Stromal cell of bone marrow (primary cell): ENCODE measurements at regions not wholly inside any gene's neighbourhood (a gene's known extent, or its start where the extent isn't known, plus 50 kb on each side); places are given as distances from the start of the nearest gene placed in this dataset.

Experiments used
- DNase-seq: peaks from one replicate; pipeline ENCODE4 v3.0.0-alpha.2; 2012; ENCODE audit warnings: low read depth

- DNase-seq = no peak
Measured at GRCh38 chr9:79945016-79945415, 373.3 kb downstream of the TLE4 start.

- DNase-seq = no peak
Measured at GRCh38 chr9:79940919-79941318, 369.2 kb downstream of the TLE4 start.

DNA sequence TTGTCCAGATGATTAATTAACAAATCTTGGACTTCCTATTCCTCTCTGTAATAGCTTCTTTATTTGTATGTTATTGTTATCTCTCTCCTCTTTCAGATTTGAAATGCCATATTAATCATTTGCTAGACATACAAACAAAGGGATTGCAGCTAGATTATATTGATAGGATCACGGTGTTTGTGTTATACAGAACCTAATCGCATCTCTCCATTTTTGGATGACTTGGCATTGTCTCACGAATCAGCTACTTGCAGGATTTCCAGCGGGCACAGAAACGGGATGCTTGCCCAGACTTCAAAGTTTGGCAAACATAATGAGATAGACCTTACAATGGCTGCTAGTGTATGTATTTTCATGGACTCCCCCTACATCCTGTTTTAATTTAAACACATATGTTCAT, 368.1 kb downstream of the TLE4 start:
- DNase-seq = no peak

- no peak for DNase-seq
Measured at GRCh38 chr9:79936336-79936735, 364.6 kb downstream of the TLE4 start.

DNA sequence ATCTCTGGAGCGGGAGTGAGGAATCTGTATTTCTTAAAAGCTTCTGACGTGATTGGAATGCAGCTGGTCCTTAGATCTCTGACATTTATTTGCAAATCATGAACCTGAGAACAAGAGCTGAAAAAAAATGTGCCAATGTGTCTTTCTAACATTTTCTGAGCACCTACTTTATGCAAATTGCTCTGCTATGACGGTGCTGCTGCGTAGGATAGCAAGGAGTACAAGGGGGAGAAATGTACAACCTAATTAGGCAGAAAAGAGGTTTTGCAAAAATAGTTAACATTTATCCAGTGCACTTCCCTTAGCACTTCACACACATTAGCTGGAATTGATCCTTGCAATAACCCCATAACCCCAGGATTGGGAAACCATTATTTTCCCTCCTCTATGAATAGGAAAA, 357.5 kb downstream of the TLE4 start:
- no peak for DNase-seq

DNA sequence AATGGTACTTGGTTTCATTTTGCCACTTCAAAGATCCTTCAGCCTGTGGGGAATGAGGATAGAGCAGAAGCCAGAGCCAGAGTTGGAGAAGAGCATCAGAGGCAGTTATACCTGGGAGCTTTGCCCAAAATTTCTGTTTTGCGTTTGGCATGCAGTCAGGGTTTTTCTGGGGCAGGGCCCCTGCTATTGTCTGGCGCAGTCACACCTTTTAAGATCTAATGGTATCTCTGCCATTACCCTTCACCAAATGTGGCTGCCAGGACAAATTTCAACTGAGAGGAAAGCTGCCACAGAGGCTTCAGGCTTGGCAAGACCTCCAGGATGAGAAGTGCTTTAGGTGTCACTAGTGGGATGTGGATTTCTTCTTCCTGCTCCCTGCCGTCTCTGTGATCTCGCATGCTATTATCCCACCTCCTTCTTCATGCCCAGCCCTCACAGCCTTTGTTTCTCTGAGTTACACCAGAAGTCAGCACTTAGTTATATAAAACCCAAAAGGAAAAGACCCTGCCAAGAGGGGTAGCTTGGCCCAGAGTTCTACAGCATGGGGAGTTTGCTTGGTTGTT, 357.0 kb downstream of the TLE4 start:
- DNase-seq = no peak

DNA sequence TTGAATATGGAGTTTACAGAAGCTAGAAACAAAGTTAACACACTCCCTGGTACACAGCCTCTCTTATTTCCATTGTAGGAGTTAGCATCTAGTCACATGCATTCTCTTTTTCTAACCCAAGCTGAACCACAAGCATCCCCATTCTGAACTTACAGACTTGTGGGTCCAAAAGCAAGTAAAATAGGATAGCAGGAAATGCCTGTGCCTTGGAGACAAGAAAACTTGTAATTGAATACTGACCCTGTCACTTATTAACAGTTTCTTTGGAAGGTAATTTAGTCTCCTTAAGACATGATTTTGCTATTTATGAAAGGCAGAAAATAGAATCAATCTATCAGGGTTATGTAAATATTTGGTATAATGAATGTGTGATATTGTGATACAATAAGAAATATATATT, 353.6 kb downstream of the TLE4 start:
- no peak for DNase-seq

GRCh38 chr9:79924836-79925235, 353.1 kb downstream of the TLE4 start:
- DNase-seq = no peak

DNA sequence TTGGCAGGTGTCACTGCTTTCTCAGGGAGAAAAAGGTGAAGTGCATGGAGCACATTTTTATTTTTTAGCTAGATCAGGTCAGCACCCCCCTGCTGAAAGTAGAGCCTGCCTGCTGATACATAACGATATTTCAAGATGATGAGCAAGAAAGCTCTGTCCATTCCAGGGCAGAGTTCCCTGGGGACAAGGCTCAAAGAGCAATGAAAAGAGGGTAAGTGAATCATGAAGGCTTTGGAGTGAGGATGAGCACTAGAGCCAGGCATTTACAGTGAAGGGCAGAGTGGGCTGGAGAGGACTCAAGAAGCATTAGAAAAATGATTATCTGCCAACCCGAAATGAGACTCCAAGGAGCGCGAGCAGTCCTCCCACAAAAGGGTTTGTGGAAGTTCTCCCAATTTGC, 345.7 kb downstream of the TLE4 start:
- DNase-seq = peak; percentile 63

GRCh38 chr9:79913867-79914266, 342.1 kb downstream of the TLE4 start:
- DNase-seq = no peak

DNA sequence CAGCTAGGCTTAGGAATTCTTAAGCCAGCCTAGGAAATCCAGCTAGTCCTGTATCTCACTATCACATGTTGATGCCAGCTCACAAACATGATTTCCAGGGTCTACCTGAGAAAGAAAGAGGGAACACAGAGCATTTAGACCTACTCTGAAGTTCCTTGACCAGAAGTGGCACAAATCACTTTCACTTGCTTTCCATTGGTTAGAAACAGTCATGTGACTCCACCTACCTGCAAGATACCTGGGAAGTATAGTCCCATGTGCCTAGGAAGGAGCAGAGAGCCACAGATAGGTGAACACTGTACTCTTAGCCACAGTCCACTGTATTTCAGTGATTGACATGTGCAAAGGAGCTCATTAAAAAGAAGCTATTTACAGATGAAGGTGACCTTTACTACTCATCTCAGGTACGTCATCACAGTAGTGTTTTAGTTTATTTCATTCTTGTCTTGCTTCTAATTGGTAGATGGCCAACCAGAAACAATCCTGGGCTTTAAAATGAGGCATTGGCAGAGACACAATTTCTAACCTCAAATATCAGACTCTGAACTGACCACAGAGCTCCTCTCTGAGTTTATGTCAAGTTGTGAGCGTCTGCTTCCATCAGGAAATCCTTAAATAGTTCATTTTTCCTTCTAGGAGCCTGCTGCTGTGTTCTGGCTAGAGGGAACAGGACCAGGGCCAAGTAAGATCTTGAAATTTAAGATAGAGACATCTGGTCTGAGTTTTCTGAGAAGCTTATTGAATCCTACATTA, 340.7 kb downstream of the TLE4 start:
- peak; percentile 21 for DNase-seq

DNA sequence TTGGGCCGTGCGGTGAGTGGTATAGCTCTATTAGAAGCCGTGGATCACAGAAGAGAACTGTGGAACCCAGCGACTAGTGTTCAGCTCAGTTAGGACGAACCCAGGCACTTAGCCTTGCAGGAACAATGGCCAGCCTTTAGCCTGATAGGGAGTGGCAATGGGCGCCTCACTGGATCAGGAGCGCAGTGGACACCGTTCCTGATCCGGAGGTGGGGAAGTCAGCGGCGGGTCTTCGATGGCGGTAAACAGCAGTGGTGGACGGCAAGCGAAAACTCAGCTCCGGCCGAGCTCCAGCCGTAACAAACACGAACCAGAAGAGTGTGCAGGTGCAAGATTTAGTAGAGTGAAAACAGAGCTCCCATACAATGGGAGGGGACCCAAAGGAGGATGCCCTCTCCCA, 340.0 kb downstream of the TLE4 start:
- DNase-seq = no peak

DNA sequence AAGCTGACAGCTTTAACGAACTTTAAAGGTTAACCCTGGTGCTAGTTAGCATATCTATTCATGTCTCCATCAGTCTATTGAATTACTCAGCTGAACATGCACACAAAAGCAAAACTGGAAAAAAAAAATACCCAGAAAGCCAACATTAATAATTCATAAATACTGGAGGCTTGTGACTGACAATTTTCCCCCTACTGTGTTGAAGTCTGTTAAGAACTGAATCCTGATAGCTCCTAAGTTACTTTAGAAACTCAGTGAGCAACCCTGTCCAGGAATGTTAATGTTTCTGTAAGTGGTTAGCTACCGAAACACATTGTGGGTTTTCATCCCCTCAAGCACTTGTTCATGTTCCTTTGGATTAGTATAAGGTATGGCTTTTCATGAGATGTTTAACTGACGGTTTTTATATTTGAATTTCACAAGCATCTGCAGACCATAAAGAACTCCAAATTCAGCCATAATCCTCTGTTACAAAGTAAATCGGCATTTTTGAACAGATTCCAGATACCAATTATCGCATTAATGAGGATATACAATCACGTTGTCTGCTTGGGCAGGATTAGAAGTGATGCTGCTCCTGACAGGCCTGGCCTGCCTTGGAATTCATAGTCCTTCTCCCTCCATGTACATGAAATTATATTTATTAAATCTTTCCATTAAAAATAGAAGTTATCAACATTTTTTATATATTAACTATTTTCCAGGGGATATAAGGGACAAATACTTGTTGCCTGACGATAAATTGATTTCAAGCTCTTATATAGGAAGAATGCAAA, 331.2 kb downstream of the TLE4 start:
- DNase-seq = no peak

GRCh38 chr9:79900754-79901153, 329.0 kb downstream of the TLE4 start:
- no peak for DNase-seq

DNA sequence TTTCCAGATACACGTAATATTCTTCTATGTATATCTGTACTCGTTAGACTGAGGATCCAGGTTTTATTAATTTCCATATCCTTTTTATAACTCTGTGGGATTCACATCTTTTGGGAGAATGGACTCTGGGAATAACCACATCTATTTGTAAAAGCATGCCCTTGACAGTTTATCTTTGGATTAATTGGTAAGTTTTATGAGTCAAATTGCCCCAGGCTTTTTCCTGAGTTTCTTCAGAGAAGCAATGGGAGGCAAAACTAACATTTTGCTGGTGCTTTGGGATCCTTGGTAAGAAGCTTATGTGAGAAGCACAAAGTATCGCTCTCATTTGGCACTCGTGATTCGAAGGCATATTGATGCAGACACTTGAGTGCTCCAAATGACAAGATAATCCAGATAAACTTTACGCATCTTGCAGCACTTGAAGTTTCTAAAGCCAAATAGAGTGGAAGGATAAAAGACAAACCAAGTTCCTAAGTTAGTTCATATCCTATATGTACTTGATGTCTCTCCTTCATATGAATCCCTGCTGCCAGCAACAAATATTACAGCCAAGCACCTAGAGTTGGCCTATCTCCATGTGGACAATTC, 324.7 kb downstream of the TLE4 start:
- DNase-seq = no peak

DNA sequence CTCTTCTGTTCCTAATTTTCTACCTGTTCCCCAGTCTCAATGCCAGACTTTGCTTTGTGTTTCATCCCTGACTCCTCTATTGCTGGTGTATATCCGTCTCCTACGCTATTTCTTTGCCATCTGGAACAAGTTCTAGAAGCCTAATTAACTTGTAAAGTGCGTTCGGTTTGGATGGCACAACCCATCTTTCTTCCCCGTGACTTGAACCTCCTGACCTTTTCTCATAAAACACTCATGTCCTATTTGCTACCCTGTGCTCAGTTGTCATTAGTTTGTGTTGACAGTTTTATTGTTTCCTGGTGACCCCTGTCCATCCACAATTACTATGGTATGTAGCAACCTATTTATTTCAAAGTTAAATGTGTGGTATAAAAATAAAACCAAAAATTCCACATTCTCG, 323.5 kb downstream of the TLE4 start:
- DNase-seq = no peak

DNA sequence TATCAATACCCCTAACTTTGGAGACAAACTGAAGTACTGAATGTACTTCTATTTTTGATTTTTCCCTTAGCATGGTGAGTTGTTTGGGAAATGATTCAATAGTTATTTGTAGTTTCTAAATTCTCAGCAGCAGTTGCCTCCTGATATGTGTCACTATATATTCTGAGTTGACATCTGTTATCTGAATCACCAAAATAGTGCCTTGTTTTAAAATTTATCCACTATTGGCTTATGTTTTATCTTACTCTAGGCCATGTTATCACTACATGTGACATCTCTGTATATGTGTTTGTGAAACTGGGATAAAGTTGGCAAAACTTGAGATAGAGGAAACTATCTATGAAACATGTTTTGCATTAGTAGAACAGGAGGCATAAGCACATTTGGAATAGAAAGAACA, 317.6 kb downstream of the TLE4 start:
- DNase-seq = no peak

- no peak for DNase-seq
Measured at GRCh38 chr9:79885093-79885857, 313.5 kb downstream of the TLE4 start.

- DNase-seq = no peak
Measured at GRCh38 chr9:79884546-79884945, 312.8 kb downstream of the TLE4 start.

- DNase-seq = no peak
Measured at GRCh38 chr9:79883073-79883645, 311.4 kb downstream of the TLE4 start.

GRCh38 chr9:79880626-79881025, 308.9 kb downstream of the TLE4 start:
- no peak for DNase-seq
